Right atrium auricular region (tissue), 2 donors: ENCODE measurements at regions not wholly inside any gene's neighbourhood (a gene's known extent, or its start where the extent isn't known, plus 50 kb on each side); places are given as distances from the start of the nearest gene placed in this dataset.

Experiments used
- DNase-seq: peaks from one replicate; pipeline ENCODE4 v3.0.0-alpha.2; 2019; ENCODE audit warnings: low spot score
- H3K27ac ChIP-seq, 2 donors: fragments of 200-600 bp; sonication (generic); 1 replicate in 1 of 2; 2 replicates in 1 of 2; pipeline ENCODE4 v1.5.1; 2016 to 2019
- H3K27me3 ChIP-seq, 2 donors: fragments of 200-600 bp; sonication (generic); one replicate each; pipeline versions ENCODE4 v1.5.1 to v1.6.0; 2017 to 2019
- H3K36me3 ChIP-seq: fragments of 200-600 bp; sonication (generic); one replicate; pipeline ENCODE4 v1.5.1; 2016
- H3K4me1 ChIP-seq, 2 donors: fragments of 200-600 bp; sonication (generic); one replicate each; pipeline versions ENCODE4 v1.5.1 to v1.6.0; 2017 to 2019
- H3K4me3 ChIP-seq, 2 donors: fragments of 200-600 bp; sonication (generic); 1 replicate in 1 of 2; 2 replicates in 1 of 2; pipeline ENCODE4 v1.5.1; 2017 to 2019; ENCODE audit warnings: mild to moderate bottlenecking in 1 of 2, moderate library complexity in 1 of 2
- H3K9me3 ChIP-seq, 2 donors: fragments of 200-600 bp; sonication (generic); one replicate each; pipeline ENCODE4 v1.5.1; 2019
- CTCF ChIP-seq, 2 donors: fragments of 200-600 bp; sonication (generic); IDR thresholded peaks; one replicate each; pipeline ENCODE4 v1.5.1; 2019; ENCODE audit warnings: antibody characterized with exemption in 2 of 2

DNA sequence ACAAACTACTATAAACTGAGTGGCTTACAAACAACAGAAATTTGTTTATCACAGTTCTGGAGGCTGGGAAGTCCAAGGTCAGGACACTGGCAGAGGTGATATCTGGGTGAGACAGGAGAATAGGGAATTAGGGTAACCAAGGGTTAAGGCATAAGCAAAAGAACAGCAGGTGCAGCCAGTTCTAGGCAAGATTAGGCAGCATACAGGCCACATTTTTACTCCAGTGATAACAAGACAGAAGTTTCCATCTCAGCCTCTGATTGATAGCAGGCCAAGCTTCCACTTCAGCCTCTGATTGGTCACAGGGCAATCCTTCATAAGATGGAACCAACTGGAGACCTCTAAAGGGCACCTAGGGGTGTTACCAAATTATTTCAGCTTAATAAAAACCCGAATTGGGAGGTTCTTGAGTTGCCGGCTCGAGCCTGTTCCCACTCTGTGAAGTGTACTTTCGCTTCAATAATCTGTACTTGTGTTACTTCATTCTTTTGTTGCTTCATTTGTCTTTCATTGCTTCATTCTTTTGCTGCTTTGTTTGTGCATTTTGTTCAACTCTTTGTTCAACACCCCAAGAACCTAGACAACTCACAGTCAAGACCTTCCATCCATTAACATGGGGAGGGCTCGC is 185.6 kb downstream of the TOMM20 start:
- TF ChIP-seq CTCF (IDR thresholded peaks at IDR 0.05) = no peak

DNA sequence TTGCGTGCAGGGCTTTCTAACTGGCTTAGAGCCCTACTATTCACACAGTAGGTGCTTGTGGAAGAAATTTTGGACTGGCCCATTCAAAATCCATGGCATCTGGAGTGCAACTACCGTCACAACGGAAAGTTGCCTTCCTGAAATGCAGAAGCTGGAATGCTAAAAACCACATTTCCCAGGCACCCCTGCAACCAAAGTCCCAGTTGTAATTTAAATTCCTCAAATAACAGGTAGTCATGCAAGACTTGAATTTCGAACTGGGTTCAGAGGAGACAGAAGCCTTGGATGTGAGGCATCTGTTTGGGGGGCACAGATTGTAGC is 186.7 kb downstream of the TOMM20 start:
- no peak for DNase-seq
- peaks cover 0 to 10% of the 10 kb centered on the region in 2 donors for H3K4me1 ChIP-seq
- H3K4me3 ChIP-seq = no peak overlapping the region
- H3K9me3 ChIP-seq = no peaks in the 10 kb centered on the region
- H3K27ac ChIP-seq = no peak overlapping the region
- no peaks in the 10 kb centered on the region for H3K27me3 ChIP-seq
- H3K36me3 ChIP-seq = no peaks in the 10 kb centered on the region
- no peak for TF ChIP-seq CTCF (IDR thresholded peaks at IDR 0.05)

More for the DNA sequence above, 185.6 kb downstream of the TOMM20 start:
- Histone ChIP-seq H3K4me1 (peaks cover 0 to 10% of the 10 kb centered on the region in 2 donors), H3K27me3 (no peaks in the 10 kb centered on the region), H3K9me3 (no peaks in the 10 kb centered on the region), H3K36me3 (no peaks in the 10 kb centered on the region), H3K27ac (no peak overlapping the region), H3K4me3 (no peak overlapping the region)
- DNase-seq = no peak

- H3K4me3 ChIP-seq = no peak overlapping the region
- H3K4me1 ChIP-seq = peaks cover 0 to 10% of the 10 kb centered on the region in 2 donors
- DNase-seq = no peak
- H3K9me3 ChIP-seq = no peaks in the 10 kb centered on the region
- no peaks in the 10 kb centered on the region for H3K36me3 ChIP-seq
- TF ChIP-seq CTCF (IDR thresholded peaks at IDR 0.05) = no peak
- H3K27me3 ChIP-seq = no peaks in the 10 kb centered on the region
- no peak overlapping the region for H3K27ac ChIP-seq
These were observed 187.2 kb downstream of the TOMM20 start for GRCh38 chr1:234941321-234942011.

DNA sequence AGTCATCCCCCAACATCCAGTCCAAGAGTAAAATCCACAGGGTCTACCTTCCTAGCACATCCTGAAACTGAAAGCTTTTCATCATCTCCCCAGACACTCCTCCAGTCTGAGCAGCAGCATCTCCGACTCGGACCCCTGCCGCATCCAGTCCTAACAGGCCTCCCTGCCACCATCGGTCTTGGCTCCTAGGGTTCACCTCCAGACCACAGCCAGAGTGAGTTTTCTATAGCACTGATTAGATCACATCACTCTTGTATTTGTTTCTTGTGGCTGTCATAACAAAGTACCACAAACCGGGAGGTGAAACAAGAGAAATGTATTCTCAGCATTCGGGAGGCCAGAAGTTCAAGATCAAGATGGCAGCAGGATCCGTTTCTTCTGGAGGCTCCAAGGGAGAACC is 187.8 kb downstream of the TOMM20 start:
- no peak for DNase-seq
- H3K9me3 ChIP-seq = no peaks in the 10 kb centered on the region
- H3K4me1 ChIP-seq = peaks cover 0 to 10% of the 10 kb centered on the region in 2 donors
- H3K27me3 ChIP-seq = no peaks in the 10 kb centered on the region
- H3K4me3 ChIP-seq = no peak overlapping the region
- TF ChIP-seq CTCF (IDR thresholded peaks at IDR 0.05) = no peak
- no peak overlapping the region for H3K27ac ChIP-seq
- no peaks in the 10 kb centered on the region for H3K36me3 ChIP-seq

GRCh38 chr1:234938924-234939323 is 189.7 kb downstream of the TOMM20 start:
- no peak overlapping the region for H3K27ac ChIP-seq
- TF ChIP-seq CTCF (IDR thresholded peaks at IDR 0.05) = no peak
- H3K27me3 ChIP-seq = no peaks in the 10 kb centered on the region
- H3K4me3 ChIP-seq = no peak overlapping the region
- H3K4me1 ChIP-seq = peaks cover 0 to 1% of the 10 kb centered on the region in 2 donors
- H3K9me3 ChIP-seq = no peaks in the 10 kb centered on the region
- DNase-seq = no peak
- H3K36me3 ChIP-seq = no peaks in the 10 kb centered on the region

- no peak for TF ChIP-seq CTCF (IDR thresholded peaks at IDR 0.05)
- Histone ChIP-seq H3K4me1 (peaks cover 0 to 9% of the 10 kb centered on the region in 2 donors), H3K27me3 (no peaks in the 10 kb centered on the region), H3K27ac (no peak overlapping the region), H3K4me3 (no peak overlapping the region), H3K9me3 (no peaks in the 10 kb centered on the region), H3K36me3 (no peaks in the 10 kb centered on the region)
- no peak for DNase-seq
These were observed 190.5 kb downstream of the TOMM20 start for GRCh38 chr1:234938135-234938534.
